GM12878 (cell line): ENCODE measurements at regions not wholly inside any gene's neighbourhood (a gene's known extent, or its start where the extent isn't known, plus 50 kb on each side); places are given as distances from the start of the nearest gene placed in this dataset.

Experiments
- ATAC-seq: fragments of 200-7000 bp; cut with Tn5 transposase; 3 replicates; pipeline ENCODE4 v1.9.1; 2020; ENCODE audit warnings: mild to moderate bottlenecking, moderate library complexity
- BruUV-seq: library from RNA; stranded (reverse); fragments of 400-500 nt; replicated peaks from 2 replicates; lab custom pipeline; 2021; lab: Mats Ljungman, UMichigan
- CTCF ChIA-PET: fragments of 300-600 bp; sonication (Branson Sonifier 250); formaldehyde crosslinking; extraction: SDS; loops from one replicate; lab custom pipeline; 2021; ENCODE audit warnings: inconsistent platforms; lab: Yijun Ruan, JAX
- POLR2A ChIA-PET: fragments of 350-600 bp; formaldehyde crosslinking; extraction: SDS; loops from one replicate; lab custom pipeline; 2021; ENCODE audit warnings: inconsistent platforms; lab: Charles Lee
- RAD21 ChIA-PET: fragments of 300-600 bp; sonication (Branson Sonifier 250); formaldehyde crosslinking; loops from one replicate; lab custom pipeline; 2023; ENCODE audit warnings: antibody characterized with exemption; ENCODE audit not compliant: unreplicated experiment; lab: Charles Lee
- SMC1A ChIA-PET: fragments of 300-600 bp; sonication (Branson Sonifier 250); formaldehyde crosslinking; loops from one replicate; lab custom pipeline; 2023; ENCODE audit not compliant: unreplicated experiment, uncharacterized antibody; lab: Charles Lee
- DNase-seq: peaks from one replicate; pipeline ENCODE4 v3.0.0-alpha.2; 2011; ENCODE audit warnings: low read depth, low spot score
- FAIRE-seq: peaks from 3 replicates; lab custom pipeline; 2011; peaks lifted over from hg19 to GRCh38; lab: Jason Lieb, UNC
- H2AFZ ChIP-seq: 2 replicates; pipeline ENCODE4 v1.6.0; 2011; ENCODE audit warnings: low read depth, low read length, control low read depth; ENCODE audit not compliant: control insufficient read depth
- H3K27ac ChIP-seq: 2 replicates; pipeline ENCODE4 v1.5.1; 2011; ENCODE audit warnings: control low read depth; ENCODE audit not compliant: control insufficient read depth, insufficient read depth
- H3K27me3 ChIP-seq, 2 experiments: replicated peaks in 1 of 2; 2 replicates each; pipeline versions ENCODE4 v1.6.0 to v1.6.1; 2011; ENCODE audit warnings: low read length in 1 of 2; ENCODE audit not compliant: control insufficient read depth in 2 of 2, insufficient read depth in 2 of 2
- H3K36me3 ChIP-seq, 2 experiments: 2 replicates each; pipeline ENCODE4 v1.5.1; 2011; ENCODE audit warnings: low read length in 1 of 2; ENCODE audit not compliant: control insufficient read depth in 2 of 2, insufficient read depth in 2 of 2
- H3K4me1 ChIP-seq: 2 replicates; pipeline ENCODE4 v1.6.1; 2011; ENCODE audit warnings: mild to moderate bottlenecking, low read length, moderate library complexity, mixed read lengths; ENCODE audit not compliant: control insufficient read depth, insufficient read depth
- H3K4me2 ChIP-seq: 2 replicates; pipeline ENCODE4 v1.6.0; 2011; ENCODE audit warnings: control low read depth; ENCODE audit not compliant: control insufficient read depth, insufficient read depth
- H3K4me3 ChIP-seq: fragments of 200-600 bp; sonication (generic); 2 replicates; pipeline ENCODE4 v1.5.1; 2016
- H3K79me2 ChIP-seq: 2 replicates; pipeline ENCODE4 v1.6.0; 2011; ENCODE audit warnings: low read length; ENCODE audit not compliant: control insufficient read depth, insufficient read depth
- H3K9ac ChIP-seq: 2 replicates; pipeline ENCODE4 v1.8.0; 2011; ENCODE audit warnings: low read length, control low read depth, mixed read lengths; ENCODE audit not compliant: control insufficient read depth, insufficient read depth
- H3K9me3 ChIP-seq: replicated peaks from 3 replicates; pipeline ENCODE4 v1.5.1; 2011; ENCODE audit warnings: mild to moderate bottlenecking, low read length; ENCODE audit not compliant: control insufficient read depth, insufficient read depth
- H4K20me1 ChIP-seq: 2 replicates; pipeline ENCODE4 v1.6.0; 2011; ENCODE audit not compliant: control insufficient read depth, insufficient read depth
- BRCA1 ChIP-seq: IDR thresholded peaks from 2 replicates; pipeline ENCODE4 v1.6.1; 2011; ENCODE audit warnings: low read depth, low read length, improper control_type of control experiment
- CHD4 ChIP-seq: fragments of 200-600 bp; sonication (generic); IDR thresholded peaks from 2 replicates; pipeline ENCODE4 v1.6.1; 2016; ENCODE audit warnings: mild to moderate bottlenecking
- EED ChIP-seq: sonication (generic); IDR thresholded peaks from 2 replicates; pipeline ENCODE4 v1.6.1; 2016; ENCODE audit warnings: antibody characterized with exemption, low read depth
- EGR1 ChIP-seq, 2 experiments: IDR thresholded peaks; 1 replicate in 1 of 2; 2 replicates in 1 of 2; pipeline ENCODE4 v1.6.1; 2011 to 2012; ENCODE audit warnings: low read depth in 2 of 2, low read length in 2 of 2, borderline replicate concordance in 1 of 2, mild to moderate bottlenecking in 1 of 2, moderate library complexity in 1 of 2
- HDAC6 ChIP-seq: fragments of 200-600 bp; sonication (generic); IDR thresholded peaks from one replicate; pipeline ENCODE4 v1.8.0; 2017; ENCODE audit warnings: antibody characterized with exemption; ENCODE audit not compliant: unreplicated experiment
- IRF4 ChIP-seq: IDR thresholded peaks from 2 replicates; pipeline ENCODE4 v1.6.1; 2011; ENCODE audit warnings: low read depth, low read length
- MTA3 ChIP-seq: IDR thresholded peaks from 2 replicates; pipeline ENCODE4 v1.6.1; 2012; ENCODE audit warnings: low read length, inconsistent platforms, borderline replicate concordance
- NRF1 ChIP-seq: conservative IDR thresholded peaks from 2 replicates; pipeline ENCODE4 v1.6.1; 2011; ENCODE audit warnings: mild to moderate bottlenecking, low read depth, low read length, improper control_type of control experiment
- RAD21 ChIP-seq: IDR thresholded peaks from 2 replicates; pipeline ENCODE4 v1.6.1; 2011; ENCODE audit warnings: mild to moderate bottlenecking, low read depth, low read length, moderate library complexity; ENCODE audit not compliant: insufficient read depth
- SMC3 ChIP-seq: IDR thresholded peaks from 2 replicates; pipeline ENCODE4 v1.6.1; 2011; ENCODE audit warnings: low read length, improper control_type of control experiment, borderline replicate concordance
- STAT3 ChIP-seq: IDR thresholded peaks from 2 replicates; pipeline ENCODE4 v1.6.1; 2011; ENCODE audit warnings: low read depth, low read length, improper control_type of control experiment
- WRNIP1 ChIP-seq: IDR thresholded peaks from 2 replicates; pipeline ENCODE4 v1.6.1; 2011; ENCODE audit warnings: low read depth, low read length, improper control_type of control experiment, borderline replicate concordance
- ZSCAN29 ChIP-seq: fragments of 450-650 bp; IDR thresholded peaks from 2 replicates; pipeline ENCODE4 v1.6.1; 2017; ENCODE audit warnings: mild to moderate bottlenecking, moderate library complexity
- ZZZ3 ChIP-seq: IDR thresholded peaks from 2 replicates; pipeline ENCODE4 v1.6.1; 2011; ENCODE audit warnings: low read depth; ENCODE audit not compliant: control insufficient read depth, insufficient read length
- WGBS: methylation state at CpG from one replicate; pipeline ENCODE4 v1.1.6; 2016; ENCODE audit warnings: low lambda C conversion rate; ENCODE audit not compliant: insufficient replicate concordance, insufficient coverage; ENCODE audit errors: missing lambda C conversion rate; 5-methylcytosine and 5-hydroxymethylcytosine counted together
- in situ Hi-C: fragments of 300-500 bp; cut with MboI; formaldehyde crosslinking; loops from 9 replicates; pipeline ENCODE4 v1.14.3; 2018; ENCODE audit warnings: mixed read lengths
- intact Hi-C: fragments of 100-400 bp; cut with micrococcal nuclease; formaldehyde crosslinking; loops from one replicate; pipeline ENCODE4 v1.14.2; 2022; ENCODE audit not compliant: unreplicated experiment
- TF ChIP-seq, protein P1 (sequence below), 3 experiments: IDR thresholded peaks in 2 of 3; conservative IDR thresholded peaks in 1 of 3; 2 replicates each; pipeline ENCODE4 v1.5.1; 2011; ENCODE audit warnings: low read depth in 3 of 3, low read length in 3 of 3, mild to moderate bottlenecking in 3 of 3, control low read depth in 2 of 3, moderate library complexity in 2 of 3, inconsistent platforms in 1 of 3, mixed read lengths in 1 of 3; ENCODE audit not compliant: control insufficient read depth in 2 of 3, insufficient read depth in 1 of 3; ENCODE audit errors: extremely low read depth in 1 of 3
- TF ChIP-seq, protein P2 (sequence below): fragments of 450-650 bp; IDR thresholded peaks from 2 replicates; pipeline ENCODE4 v1.6.1; 2016; ENCODE audit warnings: mild to moderate bottlenecking
- TF ChIP-seq, protein P3 (sequence below): fragments of 450-650 bp; IDR thresholded peaks from 2 replicates; pipeline ENCODE4 v1.6.1; 2018; ENCODE audit warnings: mild to moderate bottlenecking, low read depth, moderate library complexity; ENCODE audit not compliant: partially characterized antibody

DNA sequence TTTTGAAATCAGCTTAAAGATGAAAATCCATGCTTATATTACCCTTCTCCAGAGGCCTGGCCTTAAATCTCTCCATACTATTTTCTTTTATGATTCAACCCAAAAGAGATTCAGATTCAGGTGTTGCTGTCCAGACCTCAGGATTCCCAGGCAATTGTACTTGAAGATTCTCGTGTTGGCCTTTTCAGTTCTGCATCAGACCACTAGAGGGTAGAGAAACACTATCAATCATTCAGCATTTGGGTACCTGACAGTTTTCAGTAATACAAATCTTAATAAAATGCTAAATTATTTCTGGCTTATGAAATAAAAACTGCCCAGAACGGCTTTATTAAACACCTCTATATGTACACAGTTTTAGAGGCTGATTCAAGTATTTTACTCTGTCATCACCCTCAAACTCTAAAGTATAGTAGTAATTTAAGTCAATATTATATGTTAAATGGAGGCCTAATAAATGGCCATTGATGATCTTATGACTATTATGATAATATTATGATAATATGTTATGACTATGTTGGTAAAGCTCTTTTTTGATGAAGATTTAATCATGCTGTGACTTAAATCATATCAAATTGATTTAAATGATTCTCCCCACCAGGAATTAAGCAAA, 301.1 kb downstream of the DUSP6 start:
- WGBS, result 0% methylated on average over 2 of the region's 2 CpGs

More for the DNA sequence above, 301.1 kb downstream of the DUSP6 start:
- no peak for TF ChIP-seq HDAC6
- peak; percentile 81 for TF ChIP-seq SMC3
- TF ChIP-seq, protein P1, sequence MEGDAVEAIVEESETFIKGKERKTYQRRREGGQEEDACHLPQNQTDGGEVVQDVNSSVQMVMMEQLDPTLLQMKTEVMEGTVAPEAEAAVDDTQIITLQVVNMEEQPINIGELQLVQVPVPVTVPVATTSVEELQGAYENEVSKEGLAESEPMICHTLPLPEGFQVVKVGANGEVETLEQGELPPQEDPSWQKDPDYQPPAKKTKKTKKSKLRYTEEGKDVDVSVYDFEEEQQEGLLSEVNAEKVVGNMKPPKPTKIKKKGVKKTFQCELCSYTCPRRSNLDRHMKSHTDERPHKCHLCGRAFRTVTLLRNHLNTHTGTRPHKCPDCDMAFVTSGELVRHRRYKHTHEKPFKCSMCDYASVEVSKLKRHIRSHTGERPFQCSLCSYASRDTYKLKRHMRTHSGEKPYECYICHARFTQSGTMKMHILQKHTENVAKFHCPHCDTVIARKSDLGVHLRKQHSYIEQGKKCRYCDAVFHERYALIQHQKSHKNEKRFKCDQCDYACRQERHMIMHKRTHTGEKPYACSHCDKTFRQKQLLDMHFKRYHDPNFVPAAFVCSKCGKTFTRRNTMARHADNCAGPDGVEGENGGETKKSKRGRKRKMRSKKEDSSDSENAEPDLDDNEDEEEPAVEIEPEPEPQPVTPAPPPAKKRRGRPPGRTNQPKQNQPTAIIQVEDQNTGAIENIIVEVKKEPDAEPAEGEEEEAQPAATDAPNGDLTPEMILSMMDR (IDR thresholded peaks at IDR 0.05 in 2 of 3, conservative IDR thresholded peaks at IDR 0.05 in 1 of 3; ENCODE audit: control insufficient read depth in 2 of 3, extremely low read depth in 1 of 3, insufficient read depth in 1 of 3, low read depth in 3 of 3, low read length in 3 of 3), result peak; percentile 66 to 74 (median 69)
- no peak for TF ChIP-seq EED
- TF ChIP-seq MTA3, result no peak
- TF ChIP-seq, protein P2, sequence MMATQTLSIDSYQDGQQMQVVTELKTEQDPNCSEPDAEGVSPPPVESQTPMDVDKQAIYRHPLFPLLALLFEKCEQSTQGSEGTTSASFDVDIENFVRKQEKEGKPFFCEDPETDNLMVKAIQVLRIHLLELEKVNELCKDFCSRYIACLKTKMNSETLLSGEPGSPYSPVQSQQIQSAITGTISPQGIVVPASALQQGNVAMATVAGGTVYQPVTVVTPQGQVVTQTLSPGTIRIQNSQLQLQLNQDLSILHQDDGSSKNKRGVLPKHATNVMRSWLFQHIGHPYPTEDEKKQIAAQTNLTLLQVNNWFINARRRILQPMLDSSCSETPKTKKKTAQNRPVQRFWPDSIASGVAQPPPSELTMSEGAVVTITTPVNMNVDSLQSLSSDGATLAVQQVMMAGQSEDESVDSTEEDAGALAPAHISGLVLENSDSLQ, result peak; percentile 60
- TF ChIP-seq, protein P3, sequence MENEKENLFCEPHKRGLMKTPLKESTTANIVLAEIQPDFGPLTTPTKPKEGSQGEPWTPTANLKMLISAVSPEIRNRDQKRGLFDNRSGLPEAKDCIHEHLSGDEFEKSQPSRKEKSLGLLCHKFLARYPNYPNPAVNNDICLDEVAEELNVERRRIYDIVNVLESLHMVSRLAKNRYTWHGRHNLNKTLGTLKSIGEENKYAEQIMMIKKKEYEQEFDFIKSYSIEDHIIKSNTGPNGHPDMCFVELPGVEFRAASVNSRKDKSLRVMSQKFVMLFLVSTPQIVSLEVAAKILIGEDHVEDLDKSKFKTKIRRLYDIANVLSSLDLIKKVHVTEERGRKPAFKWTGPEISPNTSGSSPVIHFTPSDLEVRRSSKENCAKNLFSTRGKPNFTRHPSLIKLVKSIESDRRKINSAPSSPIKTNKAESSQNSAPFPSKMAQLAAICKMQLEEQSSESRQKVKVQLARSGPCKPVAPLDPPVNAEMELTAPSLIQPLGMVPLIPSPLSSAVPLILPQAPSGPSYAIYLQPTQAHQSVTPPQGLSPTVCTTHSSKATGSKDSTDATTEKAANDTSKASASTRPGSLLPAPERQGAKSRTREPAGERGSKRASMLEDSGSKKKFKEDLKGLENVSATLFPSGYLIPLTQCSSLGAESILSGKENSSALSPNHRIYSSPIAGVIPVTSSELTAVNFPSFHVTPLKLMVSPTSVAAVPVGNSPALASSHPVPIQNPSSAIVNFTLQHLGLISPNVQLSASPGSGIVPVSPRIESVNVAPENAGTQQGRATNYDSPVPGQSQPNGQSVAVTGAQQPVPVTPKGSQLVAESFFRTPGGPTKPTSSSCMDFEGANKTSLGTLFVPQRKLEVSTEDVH, result no peak
- no peak for TF ChIP-seq WRNIP1
- no peak for TF ChIP-seq STAT3
- TF ChIP-seq NRF1, result no peak
- TF ChIP-seq BRCA1, result no peak
- no peak for TF ChIP-seq ZSCAN29
- no peak for TF ChIP-seq EGR1 (IDR thresholded peaks at IDR 0.05; ENCODE audit: borderline replicate concordance in 1 of 2, low read depth in 2 of 2, low read length in 2 of 2)
- TF ChIP-seq CHD4, result no peak
- no peak for TF ChIP-seq IRF4
- peak; percentile 96 for TF ChIP-seq RAD21
- no peak for TF ChIP-seq ZZZ3
- RAD21 ChIA-PET, result interaction anchor here (1.0 kb wide), 1 partner anchor 1894 kb away, joined by 3 read pairs; no protein-coding TSS in a partner anchor
- DNase-seq (no peak), ATAC-seq (peak; percentile 70), FAIRE-seq (peak; percentile 74)
- no peak overlapping the region for H3K27ac ChIP-seq
- in situ Hi-C loops (no loop called here), intact Hi-C loops (loop anchor here (1.0 to 2.0 kb wide), 3 partner anchors 410 to 478 kb away; partner anchors contain the start of gene GALNT4)
- no peak overlapping the region for H2AFZ ChIP-seq
- no peak overlapping the region for H3K9ac ChIP-seq
- POLR2A ChIA-PET, result no interaction called here
- no peak overlapping the region for H3K4me2 ChIP-seq
- no peaks in the 10 kb centered on the region for H4K20me1 ChIP-seq
- SMC1A ChIA-PET, result interaction anchor here (2.6 kb wide), 1 partner anchor 410 kb away, joined by 12 read pairs; no protein-coding TSS in a partner anchor
- BruUV-seq, result no TSS peak
- H3K79me2 ChIP-seq, result no peaks in the 10 kb centered on the region
- no peaks in the 10 kb centered on the region for H3K36me3 ChIP-seq
- CTCF ChIA-PET, result interaction anchor here (1.0 to 1.5 kb wide), 3 partner anchors 14 to 417 kb away, joined by 3 to 9 read pairs (median 3); no protein-coding TSS in a partner anchor
- no peak overlapping the region for H3K4me3 ChIP-seq
- H3K4me1 ChIP-seq, result no peaks in the 10 kb centered on the region
- H3K27me3 ChIP-seq, result no peaks in the 10 kb centered on the region
- no peaks in the 10 kb centered on the region for H3K9me3 ChIP-seq
